SH-SY5Y (cell line): ENCODE measurements at regions not wholly inside any gene's neighbourhood (a gene's known extent, or its start where the extent isn't known, plus 50 kb on each side); places are given as distances from the start of the nearest gene placed in this dataset.

ENCODE experiments used
- GATA2 ChIP-seq: IDR thresholded peaks from 2 replicates; pipeline ENCODE4 v1.6.1; 2011; ENCODE audit warnings: mild to moderate bottlenecking, low read depth, low read length
- GATA3 ChIP-seq: IDR thresholded peaks from 2 replicates; pipeline ENCODE4 v1.6.1; 2011; ENCODE audit warnings: low read depth, mild to moderate bottlenecking, low read length, moderate library complexity

- TF ChIP-seq GATA3: no peak
- TF ChIP-seq GATA2: no peak
Observed at GRCh38 chr2:168401771-168402170, 54.3 kb upstream of the CERS6 start.
